HuH-7.5 (cell line): ENCODE measurements at regions not wholly inside any gene's neighbourhood (a gene's known extent, or its start where the extent isn't known, plus 50 kb on each side); places are given as distances from the start of the nearest gene placed in this dataset.
A peak's percentile ranks its signal among the peaks of the same experiment; 100 is the strongest.

Experiments used
- DNase-seq: peaks from one replicate; pipeline ENCODE4 v3.0.0; 2011; ENCODE audit warnings: low spot score

DNA sequence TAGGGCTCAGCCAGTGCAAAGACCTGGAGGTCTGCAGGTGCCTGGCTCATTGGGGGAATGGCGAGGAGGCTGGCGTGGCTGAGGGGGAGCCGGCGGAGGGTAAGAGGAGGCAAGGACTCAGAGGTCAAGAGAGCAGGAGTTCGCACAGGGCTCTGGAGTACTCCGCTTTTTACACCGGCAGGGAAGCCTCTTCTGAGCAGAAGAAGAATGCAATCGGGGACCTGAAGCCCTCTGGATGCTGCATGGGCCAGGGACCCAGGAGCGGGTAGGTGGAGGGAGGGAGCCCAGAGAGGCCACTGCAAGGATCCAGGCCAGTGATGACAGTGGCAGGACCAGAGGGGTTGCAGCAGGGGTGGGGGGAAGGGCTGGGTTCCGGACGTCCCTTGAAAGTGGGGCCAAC, 70.4 kb upstream of the TAMM41 start:
- no peak for DNase-seq

- DNase-seq, result no peak
Observed at GRCh38 chr3:11919390-11919789, 72.7 kb upstream of the TAMM41 start.

DNA sequence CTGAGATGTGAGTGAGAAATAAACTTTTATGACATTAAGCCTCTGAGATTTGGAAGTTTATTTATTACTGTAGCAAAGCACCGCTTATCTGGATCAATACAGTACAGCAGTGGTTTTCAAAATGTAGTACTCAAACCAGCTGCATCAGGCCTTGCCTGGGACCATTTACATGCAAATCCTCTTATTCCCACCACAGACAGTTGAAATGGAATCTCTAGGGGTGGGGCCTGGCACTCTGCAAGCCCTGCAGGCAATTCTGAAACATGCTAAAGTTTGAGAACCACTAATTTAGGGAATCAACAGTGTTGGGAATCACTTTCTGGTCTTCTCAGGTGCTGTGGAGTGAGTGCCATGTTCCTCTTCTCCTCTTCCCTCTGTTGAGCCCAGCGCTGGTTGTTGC, 77.8 kb upstream of the TAMM41 start:
- DNase-seq, result no peak

DNA sequence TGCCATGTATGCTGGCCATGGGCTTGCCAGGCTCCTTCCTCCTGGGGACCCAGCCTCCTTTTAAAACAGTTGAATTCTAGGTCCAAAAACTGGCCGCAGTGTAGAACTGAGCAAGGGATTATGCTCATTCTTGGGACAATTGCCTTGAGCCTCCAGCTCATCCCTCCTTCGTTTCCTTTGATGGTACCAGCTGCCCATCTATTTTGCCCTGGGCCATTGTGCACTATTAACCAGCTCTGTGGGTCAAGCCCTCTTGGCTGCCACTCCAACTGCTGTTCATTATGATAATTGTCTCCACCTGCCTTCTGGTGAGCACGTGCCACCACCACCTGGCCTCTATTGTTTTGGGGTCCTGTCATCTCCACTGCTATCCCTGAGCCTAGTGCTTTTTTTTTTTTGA, 75.8 kb upstream of the SYN2 start:
- DNase-seq, result no peak

- DNase-seq, result no peak
Observed at GRCh38 chr3:11929531-11929930, 74.7 kb upstream of the SYN2 start.

DNA sequence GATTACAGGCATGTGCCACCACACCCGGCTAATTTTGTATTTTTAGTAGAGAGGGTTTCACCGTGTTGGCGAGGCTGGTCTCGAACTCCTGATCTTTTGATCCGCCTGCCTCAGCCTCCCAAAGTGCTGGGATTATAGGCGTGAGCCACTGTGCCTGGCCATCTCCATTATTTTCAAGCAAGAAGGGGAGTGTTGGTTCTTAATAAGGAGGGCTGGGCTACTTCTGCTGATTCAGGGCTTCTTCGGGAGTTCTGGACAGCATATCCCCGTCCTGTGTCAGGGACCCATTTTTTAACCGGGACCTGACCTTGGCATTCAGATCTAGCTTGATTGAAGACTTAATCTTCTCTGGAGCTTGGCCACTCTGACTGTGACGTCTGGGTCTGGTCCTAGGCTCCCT, 74.1 kb upstream of the SYN2 start:
- no peak for DNase-seq

DNA sequence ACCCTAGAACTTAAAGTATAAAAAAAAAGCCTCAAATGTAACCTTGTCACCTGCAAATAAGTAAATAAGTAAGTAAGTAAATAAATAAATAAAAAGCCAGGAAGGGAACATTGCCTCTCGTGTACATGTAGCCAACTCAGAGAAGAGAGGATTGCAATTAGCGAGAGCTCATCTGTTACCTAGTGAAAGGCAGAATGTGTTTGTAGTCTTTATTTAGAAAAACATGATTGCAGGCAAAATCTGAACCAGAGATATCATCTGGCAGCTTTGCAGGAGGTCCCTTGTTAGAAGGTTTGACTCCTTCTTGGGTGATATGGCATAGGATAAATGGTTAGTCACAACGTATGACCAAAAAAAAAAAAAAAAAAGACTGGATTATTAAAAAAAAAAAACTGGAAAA, 71.6 kb upstream of the SYN2 start:
- DNase-seq, result no peak

DNA sequence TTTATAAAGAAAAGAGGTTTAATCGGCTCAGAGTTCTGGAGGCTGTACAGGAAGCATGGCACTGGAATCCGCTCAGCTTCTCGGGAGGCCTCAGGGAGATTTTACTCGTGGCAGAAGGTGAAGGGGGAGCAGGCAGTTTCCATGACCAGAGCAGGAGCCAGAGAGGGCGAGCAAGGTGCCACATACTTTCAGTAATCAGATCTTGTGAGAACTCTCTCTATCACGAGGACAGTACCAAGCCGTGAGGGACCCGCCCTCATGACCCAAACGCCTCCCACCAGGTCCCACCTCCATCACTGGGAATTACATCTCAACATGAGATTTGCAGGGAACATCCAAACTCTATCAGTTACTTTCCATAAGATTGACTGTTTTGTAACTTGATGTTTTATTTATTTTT, 70.7 kb upstream of the SYN2 start:
- no peak for DNase-seq

DNA sequence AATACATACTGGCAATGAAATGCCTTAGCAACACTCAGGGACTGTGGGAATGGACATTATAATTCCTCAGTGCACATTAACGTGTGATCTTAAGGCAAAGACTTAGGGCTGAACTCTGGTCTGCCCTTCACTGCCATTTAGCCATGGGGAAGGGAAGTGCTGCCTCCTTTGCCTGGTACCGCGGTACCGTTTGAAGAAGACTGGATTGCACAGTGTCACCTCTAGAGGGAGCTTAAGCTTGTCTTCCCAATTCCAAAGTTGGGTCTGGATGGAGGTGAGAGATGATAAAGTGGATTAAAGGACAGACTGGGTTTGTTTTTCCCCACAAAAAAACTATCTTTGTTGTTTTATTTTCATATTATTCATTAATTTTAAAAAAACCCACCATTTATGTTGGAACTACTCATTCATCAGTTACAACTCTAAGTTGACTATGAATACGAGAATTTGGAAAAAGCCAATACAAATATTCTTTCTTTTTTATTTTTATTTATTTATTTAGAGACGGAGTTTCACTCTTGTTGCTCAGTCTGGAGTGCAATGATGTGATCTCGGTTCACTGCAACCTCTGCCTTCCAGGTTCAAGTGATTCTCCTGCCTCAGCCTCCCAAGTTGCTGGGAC, 60.0 kb upstream of the SYN2 start:
- DNase-seq, result peak; percentile 53

DNA sequence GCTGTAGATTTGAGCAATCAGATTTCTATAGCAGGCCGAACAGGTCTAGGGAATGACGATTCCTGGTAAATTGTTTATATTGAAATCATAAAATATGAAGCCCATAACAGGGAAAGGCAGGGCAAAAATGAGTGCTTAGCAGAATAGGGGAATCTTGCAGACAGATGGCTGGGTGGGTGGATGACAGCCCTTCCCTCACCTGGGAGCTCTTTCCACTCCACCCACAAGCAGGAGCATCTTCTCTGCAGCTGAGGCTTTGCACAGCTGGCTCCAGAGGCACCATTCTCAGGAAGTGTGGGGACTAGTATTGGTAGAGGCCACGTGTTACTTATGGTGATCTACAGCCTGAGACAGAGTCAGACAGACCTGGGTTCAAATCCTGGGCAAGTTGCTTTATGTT, 55.9 kb upstream of the SYN2 start:
- no peak for DNase-seq

GRCh38 chr3:11948866-11949265, 55.3 kb upstream of the SYN2 start:
- no peak for DNase-seq

- DNase-seq, result no peak
Observed at GRCh38 chr3:11949351-11949750, 54.8 kb upstream of the SYN2 start.

DNA sequence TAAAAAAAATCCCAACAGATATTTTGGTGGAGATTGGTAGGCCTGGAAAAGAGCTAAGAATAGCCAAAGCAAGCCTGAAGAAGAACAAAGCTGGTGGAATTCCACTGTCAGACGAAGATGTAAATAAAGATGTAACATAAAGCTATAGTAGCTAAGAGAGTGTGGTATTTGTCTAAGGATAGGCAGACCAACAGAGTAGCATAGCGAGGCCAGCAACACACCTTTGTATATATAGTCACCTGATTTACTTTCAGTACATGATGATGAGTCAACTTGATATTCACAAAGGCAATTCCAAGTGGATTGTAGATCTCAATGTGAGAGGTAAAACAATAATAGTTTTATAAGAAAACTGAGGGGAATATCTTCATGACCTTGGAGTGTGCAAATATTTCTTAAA, 53.6 kb upstream of the SYN2 start:
- no peak for DNase-seq

DNA sequence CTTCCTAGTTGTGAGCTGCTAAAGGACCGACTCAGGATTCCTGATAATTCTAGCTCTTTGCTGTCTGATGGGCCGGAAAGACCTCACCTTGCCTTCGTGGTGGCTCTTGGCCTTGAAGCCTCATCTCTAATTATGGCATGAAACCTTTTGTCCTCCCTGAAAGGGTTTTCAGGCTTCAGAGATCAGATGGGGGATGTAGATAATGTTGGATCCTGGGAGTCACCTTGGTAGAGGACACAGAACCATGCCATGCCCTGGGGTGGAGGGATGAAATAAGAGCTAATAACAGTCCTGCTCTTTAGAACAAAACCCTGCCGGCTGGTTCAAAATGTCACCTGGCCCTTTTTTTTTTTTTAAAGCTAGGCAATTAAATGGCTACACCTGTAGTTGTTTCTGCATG, 50.8 kb upstream of the SYN2 start:
- DNase-seq, result no peak

DNA sequence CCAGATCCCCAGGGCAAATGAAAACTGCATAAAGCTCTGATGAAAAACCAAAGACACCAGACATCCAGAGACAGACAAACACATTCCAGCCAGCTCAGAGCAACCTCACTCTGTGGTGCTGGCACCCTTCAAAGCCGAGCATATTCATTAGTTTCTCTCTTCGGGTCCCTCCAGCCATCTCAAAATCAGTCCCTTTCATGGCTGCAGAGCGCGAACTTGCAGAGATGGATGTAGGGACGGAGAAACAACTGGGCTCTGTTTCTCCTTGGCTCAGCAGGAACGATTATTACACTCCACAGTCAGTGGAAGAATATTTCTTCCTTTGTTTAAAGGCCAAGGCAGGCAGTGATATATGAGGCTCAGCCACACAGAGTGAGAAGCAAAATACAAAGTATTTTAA, 50.4 kb upstream of the SYN2 start:
- DNase-seq, result no peak

GRCh38 chr3:11954312-11954934, 49.8 kb upstream of the SYN2 start:
- no peak for DNase-seq
